Natural killer cell (primary cell): ENCODE measurements at regions not wholly inside any gene's neighbourhood (a gene's known extent, or its start where the extent isn't known, plus 50 kb on each side); places are given as distances from the start of the nearest gene placed in this dataset.

Experiments
- ATAC-seq, 3 donors: fragments of 150-1000 bp in 2 of 3; fragments of 200-7000 bp in 1 of 3; cut with Tn5 transposase; 1 replicate in 1 of 3; 2 replicates in 2 of 3; pipeline ENCODE4 v1.10.0; 2021; ENCODE audit warnings: mild to moderate bottlenecking in 2 of 3, moderate library complexity in 2 of 3
- DNase-seq, 2 donors: peaks; one replicate each; pipeline versions ENCODE4 v3.0.0 to v3.0.0-alpha.2; 2013 to 2021; ENCODE audit warnings: mixed read lengths in 1 of 2
- H3K27ac ChIP-seq: one replicate; pipeline ENCODE4 v1.5.1; 2013; ENCODE audit warnings: mild to moderate bottlenecking, low read length
- H3K27me3 ChIP-seq: one replicate; pipeline ENCODE4 v1.6.1; 2013; ENCODE audit warnings: low read length; ENCODE audit not compliant: control insufficient read depth, insufficient read depth
- H3K36me3 ChIP-seq: one replicate; pipeline ENCODE4 v1.6.1; 2013; ENCODE audit warnings: low read length; ENCODE audit not compliant: control insufficient read depth, insufficient read depth
- H3K4me1 ChIP-seq: one replicate; pipeline ENCODE4 v1.6.1; 2013; ENCODE audit warnings: low read length; ENCODE audit not compliant: control insufficient read depth, insufficient read depth
- H3K4me3 ChIP-seq: one replicate; pipeline ENCODE4 v1.5.1; 2013; ENCODE audit warnings: low read length
- H3K9me3 ChIP-seq: one replicate; pipeline ENCODE4 v1.6.1; 2013; ENCODE audit warnings: low read length; ENCODE audit not compliant: control insufficient read depth, insufficient read depth
- H3K27ac Mint-ChIP-seq, 2 donors: one replicate each; pipeline ENCODE4 v1.8.0; 2022; ENCODE audit warnings: mild to moderate bottlenecking in 2 of 2, mixed read lengths in 2 of 2, moderate library complexity in 1 of 2
- H3K27me3 Mint-ChIP-seq, 2 donors: one replicate each; pipeline ENCODE4 v1.8.0; 2022; ENCODE audit warnings: low read depth in 2 of 2, mixed read lengths in 2 of 2
- H3K36me3 Mint-ChIP-seq: one replicate; pipeline ENCODE4 v1.8.0; 2022; ENCODE audit warnings: mixed read lengths
- H3K4me1 Mint-ChIP-seq, 2 donors: one replicate each; pipeline ENCODE4 v1.8.0; 2022; ENCODE audit warnings: mixed read lengths in 2 of 2
- H3K4me3 Mint-ChIP-seq: one replicate; pipeline ENCODE4 v1.8.0; 2022; ENCODE audit warnings: mild to moderate bottlenecking, moderate library complexity, mixed read lengths
- H3K9me3 Mint-ChIP-seq, 2 donors: one replicate each; pipeline ENCODE4 v1.8.0; 2022; ENCODE audit warnings: mixed read lengths in 2 of 2
- WGBS: methylation state at CpG from one replicate; pipeline ENCODE4 v1.1.7; 2013; ENCODE audit warnings: missing lambda C conversion rate; ENCODE audit not compliant: insufficient coverage; 5-methylcytosine and 5-hydroxymethylcytosine counted together
- intact Hi-C: fragments of 100-400 bp; cut with micrococcal nuclease; formaldehyde crosslinking; loops from one replicate; pipeline ENCODE4 v1.14.2; 2022
- TF ChIP-seq, protein P1 (sequence below): fragments of 200-600 bp; IDR thresholded peaks from one replicate; pipeline ENCODE4 v1.8.0; 2022; ENCODE audit warnings: antibody characterized with exemption

DNA sequence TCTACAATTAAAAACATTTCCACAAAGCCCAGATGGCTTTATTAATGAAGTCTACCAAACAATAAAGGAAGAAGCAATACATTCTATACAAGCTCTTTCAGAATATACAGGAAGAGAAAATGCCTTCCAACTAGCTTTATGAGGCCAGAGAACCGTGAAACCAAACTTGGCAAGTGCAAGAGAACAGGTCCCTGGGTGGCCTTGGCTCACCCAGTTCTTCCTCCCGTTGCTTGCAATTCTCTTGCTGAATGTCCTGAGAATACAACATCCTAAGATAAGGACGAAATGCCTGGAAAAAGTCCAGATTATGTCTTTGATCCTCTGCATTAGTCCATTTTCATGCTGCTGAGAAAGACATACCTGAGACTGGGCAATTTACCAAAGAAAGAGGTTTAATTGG is 204.9 kb downstream of the MAD2L1 start:
- intact Hi-C loops = no loop called here
- Mint-ChIP-seq H3K4me1 (no peaks in the 10 kb centered on the region), H3K27me3 (no peaks in the 10 kb centered on the region), H3K9me3 (peaks cover 2 to 6% of the 10 kb centered on the region in 2 donors), H3K27ac (no peak overlapping the region), H3K36me3 (no peaks in the 10 kb centered on the region), H3K4me3 (no peak overlapping the region)
- H3K4me1 ChIP-seq = no peaks in the 10 kb centered on the region
- H3K27ac ChIP-seq = no peak overlapping the region
- no peaks in the 10 kb centered on the region for H3K9me3 ChIP-seq
- H3K27me3 ChIP-seq = no peaks in the 10 kb centered on the region
- TF ChIP-seq, protein P1, sequence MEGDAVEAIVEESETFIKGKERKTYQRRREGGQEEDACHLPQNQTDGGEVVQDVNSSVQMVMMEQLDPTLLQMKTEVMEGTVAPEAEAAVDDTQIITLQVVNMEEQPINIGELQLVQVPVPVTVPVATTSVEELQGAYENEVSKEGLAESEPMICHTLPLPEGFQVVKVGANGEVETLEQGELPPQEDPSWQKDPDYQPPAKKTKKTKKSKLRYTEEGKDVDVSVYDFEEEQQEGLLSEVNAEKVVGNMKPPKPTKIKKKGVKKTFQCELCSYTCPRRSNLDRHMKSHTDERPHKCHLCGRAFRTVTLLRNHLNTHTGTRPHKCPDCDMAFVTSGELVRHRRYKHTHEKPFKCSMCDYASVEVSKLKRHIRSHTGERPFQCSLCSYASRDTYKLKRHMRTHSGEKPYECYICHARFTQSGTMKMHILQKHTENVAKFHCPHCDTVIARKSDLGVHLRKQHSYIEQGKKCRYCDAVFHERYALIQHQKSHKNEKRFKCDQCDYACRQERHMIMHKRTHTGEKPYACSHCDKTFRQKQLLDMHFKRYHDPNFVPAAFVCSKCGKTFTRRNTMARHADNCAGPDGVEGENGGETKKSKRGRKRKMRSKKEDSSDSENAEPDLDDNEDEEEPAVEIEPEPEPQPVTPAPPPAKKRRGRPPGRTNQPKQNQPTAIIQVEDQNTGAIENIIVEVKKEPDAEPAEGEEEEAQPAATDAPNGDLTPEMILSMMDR = no peak
- 83% methylated on average over 3 of the region's 3 CpGs for WGBS
- ATAC-seq (no peak), DNase-seq (no peak)
- H3K36me3 ChIP-seq = no peaks in the 10 kb centered on the region
- no peak overlapping the region for H3K4me3 ChIP-seq

DNA sequence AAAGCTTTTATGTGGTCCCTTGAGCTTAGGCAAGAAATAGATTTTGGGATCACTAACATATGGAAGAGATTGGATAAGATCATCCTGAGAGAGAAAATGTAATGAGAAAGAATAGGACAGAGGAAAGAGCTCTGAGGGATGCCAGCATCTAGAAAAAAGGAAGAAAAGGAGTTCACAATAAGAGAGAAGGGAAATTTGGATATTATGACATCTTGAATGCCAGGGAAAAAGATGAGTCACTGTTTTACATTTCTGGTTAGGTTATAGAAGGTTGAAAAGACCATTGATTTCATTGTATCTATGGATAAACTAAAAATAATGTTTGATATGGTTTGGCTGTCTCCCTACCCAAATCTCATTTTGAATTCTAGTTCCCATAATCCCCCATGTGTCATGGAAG is 208.5 kb downstream of the MAD2L1 start:
- intact Hi-C loops = no loop called here
- Mint-ChIP-seq H3K27me3 (no peaks in the 10 kb centered on the region), H3K4me1 (no peaks in the 10 kb centered on the region), H3K36me3 (no peaks in the 10 kb centered on the region), H3K4me3 (no peak overlapping the region), H3K9me3 (peaks cover 2 to 6% of the 10 kb centered on the region in 2 donors), H3K27ac (no peak overlapping the region)
- DNase-seq (no peak), ATAC-seq (no peak)
- Histone ChIP-seq H3K4me3 (no peak overlapping the region), H3K27me3 (no peaks in the 10 kb centered on the region), H3K27ac (no peak overlapping the region), H3K9me3 (no peaks in the 10 kb centered on the region), H3K36me3 (no peaks in the 10 kb centered on the region), H3K4me1 (no peaks in the 10 kb centered on the region)
- TF ChIP-seq, protein P1 = no peak

DNA sequence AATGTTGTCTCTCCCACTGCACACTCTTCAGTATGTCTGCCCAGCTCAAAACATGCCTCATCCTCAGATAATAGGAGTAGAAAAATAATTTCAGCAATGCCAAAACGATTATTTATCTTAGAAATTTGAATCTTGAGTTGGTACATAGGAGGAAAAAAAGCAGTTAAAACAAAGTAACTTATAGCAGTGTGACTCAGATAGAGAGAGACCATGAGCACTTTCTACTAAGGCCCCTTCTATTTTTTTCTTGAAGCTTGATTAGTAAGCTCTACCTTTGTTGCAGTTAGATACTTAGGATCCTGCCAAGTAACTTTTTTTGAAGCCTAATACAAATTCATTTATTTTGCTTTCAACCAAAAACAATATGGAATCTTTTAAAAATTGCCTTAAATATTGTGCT is 212.3 kb downstream of the MAD2L1 start:
- H3K9me3 ChIP-seq = no peaks in the 10 kb centered on the region
- Mint-ChIP-seq H3K36me3 (no peaks in the 10 kb centered on the region), H3K4me1 (no peaks in the 10 kb centered on the region), H3K27me3 (no peaks in the 10 kb centered on the region), H3K27ac (no peak overlapping the region), H3K9me3 (peaks cover 0 to 4% of the 10 kb centered on the region in 2 donors), H3K4me3 (no peak overlapping the region)
- no peaks in the 10 kb centered on the region for H3K27me3 ChIP-seq
- TF ChIP-seq, protein P1 = no peak
- no peaks in the 10 kb centered on the region for H3K4me1 ChIP-seq
- no CpG with 5 or more reads among the region's 1 CpG for WGBS
- ATAC-seq (no peak), DNase-seq (no peak)
- no peak overlapping the region for H3K27ac ChIP-seq
- no peak overlapping the region for H3K4me3 ChIP-seq
- intact Hi-C loops = no loop called here
- no peaks in the 10 kb centered on the region for H3K36me3 ChIP-seq

DNA sequence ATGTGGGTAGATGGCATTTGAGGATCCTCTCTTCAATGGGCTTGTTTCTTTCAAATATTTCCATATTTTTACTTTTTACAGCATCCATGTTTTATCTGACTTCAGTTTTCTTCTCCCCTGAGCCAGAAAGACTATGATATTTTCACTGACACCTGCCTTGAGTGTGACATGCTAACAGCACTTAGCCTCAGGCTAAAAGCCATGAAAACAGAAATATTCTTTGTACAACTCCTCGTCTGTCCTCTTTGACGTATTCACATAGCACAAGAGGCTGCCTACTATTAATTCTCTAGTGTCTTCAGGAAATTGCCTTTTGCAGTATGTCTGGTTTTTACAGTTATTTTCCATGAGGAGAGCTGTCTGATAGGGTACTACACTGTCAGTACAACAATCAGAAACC is 215.0 kb downstream of the MAD2L1 start:
- intact Hi-C loops = no loop called here
- no peak overlapping the region for H3K4me3 ChIP-seq
- TF ChIP-seq, protein P1 = no peak

More for the DNA sequence above, 215.0 kb downstream of the MAD2L1 start:
- Histone ChIP-seq H3K9me3 (no peaks in the 10 kb centered on the region), H3K27ac (no peak overlapping the region), H3K4me1 (no peaks in the 10 kb centered on the region), H3K27me3 (no peaks in the 10 kb centered on the region), H3K36me3 (no peaks in the 10 kb centered on the region)
- Mint-ChIP-seq H3K36me3 (no peaks in the 10 kb centered on the region), H3K27ac (no peak overlapping the region), H3K9me3 (no peaks in the 10 kb centered on the region), H3K27me3 (no peaks in the 10 kb centered on the region), H3K4me3 (no peak overlapping the region), H3K4me1 (no peaks in the 10 kb centered on the region)
- ATAC-seq = no peak
- no peak for DNase-seq
- WGBS = 94% methylated on average over 2 of the region's 2 CpGs
